Progenitor cell of endocrine pancreas (in vitro differentiated cells): ENCODE measurements at regions not wholly inside any gene's neighbourhood (a gene's known extent, or its start where the extent isn't known, plus 50 kb on each side); places are given as distances from the start of the nearest gene placed in this dataset.

Experiments
- DNase-seq: peaks from one replicate; pipeline ENCODE4 v3.0.0; 2021; ENCODE audit warnings: low spot score; ENCODE audit not compliant: unreplicated experiment
- H3K27ac Mint-ChIP-seq: 2 replicates; pipeline ENCODE4 v1.8.0; 2021; ENCODE audit warnings: mild to moderate bottlenecking, moderate library complexity, mixed read lengths
- H3K27me3 Mint-ChIP-seq: 2 replicates; pipeline ENCODE4 v1.8.0; 2021; ENCODE audit warnings: mixed read lengths
- H3K36me3 Mint-ChIP-seq: 2 replicates; pipeline ENCODE4 v1.8.0; 2022; ENCODE audit warnings: mixed read lengths; ENCODE audit not compliant: insufficient read depth
- H3K4me1 Mint-ChIP-seq: 2 replicates; pipeline ENCODE4 v1.8.0; 2021; ENCODE audit warnings: low read depth, mixed read lengths
- H3K4me3 Mint-ChIP-seq: 2 replicates; pipeline ENCODE4 v1.8.0; 2021; ENCODE audit warnings: low read depth, mild to moderate bottlenecking, moderate library complexity, mixed read lengths
- H3K9me3 Mint-ChIP-seq: 2 replicates; pipeline ENCODE4 v1.8.0; 2021; ENCODE audit warnings: low read depth, mixed read lengths
- CTCF ChIP-seq: fragments of 200-600 bp; sonication (generic); IDR thresholded peaks from one replicate; pipeline ENCODE4 v1.5.0; 2021; ENCODE audit warnings: antibody characterized with exemption, mild to moderate bottlenecking; ENCODE audit not compliant: unreplicated experiment

DNA sequence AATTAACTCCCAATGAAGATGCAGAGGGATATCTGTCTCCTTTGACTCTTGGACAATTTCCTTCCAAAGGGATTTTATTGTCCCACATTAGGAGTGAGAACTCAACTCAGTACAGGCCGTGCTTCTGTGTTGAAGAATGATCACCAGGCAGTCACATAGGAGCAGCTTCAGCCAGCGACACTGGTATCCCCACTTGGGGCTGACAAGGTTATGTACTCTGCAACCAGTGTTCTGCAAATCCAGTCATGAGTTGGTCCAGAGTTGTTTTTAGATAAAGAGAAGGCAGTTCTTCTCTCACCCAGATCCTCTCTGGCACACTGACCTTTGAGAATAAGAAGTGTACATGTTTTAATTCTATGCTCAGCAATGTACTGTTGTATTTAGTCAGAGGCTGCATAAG is 415.8 kb downstream of the SETD4 start:
- H3K27ac Mint-ChIP-seq, result no peak overlapping the region
- no peaks in the 10 kb centered on the region for H3K36me3 Mint-ChIP-seq
- no peaks in the 10 kb centered on the region for H3K4me1 Mint-ChIP-seq
- H3K9me3 Mint-ChIP-seq, result no peaks in the 10 kb centered on the region
- no peak for TF ChIP-seq CTCF
- H3K4me3 Mint-ChIP-seq, result no peak overlapping the region
- no peak for DNase-seq
- peaks cover 85% of the 10 kb centered on the region for H3K27me3 Mint-ChIP-seq

GRCh38 chr21:35643176-35643575 is 417.1 kb downstream of the SETD4 start:
- Mint-ChIP-seq H3K36me3 (no peaks in the 10 kb centered on the region), H3K4me1 (no peaks in the 10 kb centered on the region), H3K27me3 (peaks cover 82% of the 10 kb centered on the region), H3K27ac (no peak overlapping the region), H3K9me3 (no peaks in the 10 kb centered on the region), H3K4me3 (no peak overlapping the region)
- TF ChIP-seq CTCF, result no peak
- DNase-seq, result no peak

DNA sequence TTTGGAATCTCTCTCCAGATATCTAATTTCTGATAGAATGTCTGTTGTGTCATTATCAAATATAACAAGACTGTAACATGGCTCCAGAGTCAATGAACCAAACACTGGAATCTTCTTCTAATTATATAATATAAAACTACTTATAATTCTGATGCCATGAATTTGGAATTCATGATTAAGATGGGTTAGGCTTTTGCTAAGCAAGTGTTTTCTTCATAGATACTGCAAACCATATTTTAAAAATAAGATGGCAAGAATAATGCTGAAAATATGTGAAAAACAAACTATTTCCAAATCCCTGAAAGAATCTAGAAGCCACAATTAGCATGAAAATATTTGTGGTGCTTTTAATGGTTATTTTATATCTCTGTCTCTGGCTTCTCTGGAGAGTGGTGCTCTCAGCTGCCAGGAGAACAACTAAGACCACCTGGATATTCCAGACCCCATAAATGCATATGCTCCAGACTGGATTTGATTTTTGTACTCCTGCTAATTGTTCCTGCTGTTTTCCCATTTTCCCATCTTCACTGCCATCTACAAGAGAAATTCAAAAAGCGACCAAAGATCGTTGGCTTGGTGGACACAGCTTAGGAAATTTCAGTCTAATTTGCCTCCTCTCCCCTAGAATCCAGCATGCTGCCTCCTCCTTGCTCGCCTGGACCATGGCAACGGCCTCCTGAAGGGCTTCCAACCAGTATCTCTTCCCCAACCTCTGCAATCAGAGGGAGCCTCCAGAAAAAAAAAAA is 418.9 kb downstream of the SETD4 start:
- TF ChIP-seq CTCF, result no peak
- DNase-seq, result no peak
- no peak overlapping the region for H3K4me3 Mint-ChIP-seq
- H3K9me3 Mint-ChIP-seq, result no peaks in the 10 kb centered on the region
- H3K27ac Mint-ChIP-seq, result no peak overlapping the region
- H3K36me3 Mint-ChIP-seq, result no peaks in the 10 kb centered on the region
- no peaks in the 10 kb centered on the region for H3K4me1 Mint-ChIP-seq
- peaks cover 87% of the 10 kb centered on the region for H3K27me3 Mint-ChIP-seq

- Mint-ChIP-seq H3K36me3 (no peaks in the 10 kb centered on the region), H3K4me1 (peaks cover 17% of the 10 kb centered on the region), H3K4me3 (no peak overlapping the region), H3K27ac (no peak overlapping the region), H3K9me3 (no peaks in the 10 kb centered on the region), H3K27me3 (peaks cover 81% of the 10 kb centered on the region)
- TF ChIP-seq CTCF, result no peak
- DNase-seq, result no peak
These were observed 422.9 kb downstream of the SETD4 start for GRCh38 chr21:35637431-35637830.

DNA sequence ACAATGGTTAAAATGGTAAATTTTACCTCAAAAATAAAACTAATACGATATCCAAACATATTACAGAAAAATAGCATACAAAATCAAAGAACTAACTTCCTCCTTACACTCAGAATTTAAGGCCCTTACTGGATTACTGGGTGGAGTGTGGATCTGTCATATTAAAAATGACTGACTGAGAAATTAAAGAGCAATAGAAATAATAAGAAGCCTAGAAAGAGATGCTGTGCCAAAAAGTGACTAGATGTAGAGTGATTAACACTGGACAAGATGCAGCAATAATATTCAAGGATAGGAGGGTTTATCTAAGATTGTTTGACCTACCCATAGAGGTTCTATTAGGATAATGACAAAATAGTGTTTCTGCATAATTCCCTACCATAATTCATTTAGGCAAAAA is 424.3 kb downstream of the SETD4 start:
- TF ChIP-seq CTCF, result no peak
- Mint-ChIP-seq H3K27me3 (peaks cover 76% of the 10 kb centered on the region), H3K4me1 (peaks cover 17% of the 10 kb centered on the region), H3K36me3 (no peaks in the 10 kb centered on the region), H3K4me3 (no peak overlapping the region), H3K27ac (no peak overlapping the region), H3K9me3 (no peaks in the 10 kb centered on the region)
- DNase-seq, result no peak
